Activated CD4-positive, alpha-beta T cell treated with anti-CD3 and anti-CD28 coated beads, Interleukin-2, amount 50 U/mL, for 1 hour (primary cell): ENCODE measurements at regions not wholly inside any gene's neighbourhood (a gene's known extent, or its start where the extent isn't known, plus 50 kb on each side); places are given as distances from the start of the nearest gene placed in this dataset.
"Not testable (repeated sequence)": the region's sequence is repeated elsewhere in the genome, so short reads cannot be mapped to it uniquely, and the experiment has no call there.

Experiments
- DNase-seq: peaks from one replicate; pipeline ENCODE4 v3.0.0-alpha.2; 2020

- no peak for DNase-seq
Measured at GRCh38 chr15:70576696-70577095, 186.7 kb downstream of the UACA start.

- no peak for DNase-seq
Measured at GRCh38 chr15:70576276-70576675, 187.1 kb downstream of the UACA start.

DNA sequence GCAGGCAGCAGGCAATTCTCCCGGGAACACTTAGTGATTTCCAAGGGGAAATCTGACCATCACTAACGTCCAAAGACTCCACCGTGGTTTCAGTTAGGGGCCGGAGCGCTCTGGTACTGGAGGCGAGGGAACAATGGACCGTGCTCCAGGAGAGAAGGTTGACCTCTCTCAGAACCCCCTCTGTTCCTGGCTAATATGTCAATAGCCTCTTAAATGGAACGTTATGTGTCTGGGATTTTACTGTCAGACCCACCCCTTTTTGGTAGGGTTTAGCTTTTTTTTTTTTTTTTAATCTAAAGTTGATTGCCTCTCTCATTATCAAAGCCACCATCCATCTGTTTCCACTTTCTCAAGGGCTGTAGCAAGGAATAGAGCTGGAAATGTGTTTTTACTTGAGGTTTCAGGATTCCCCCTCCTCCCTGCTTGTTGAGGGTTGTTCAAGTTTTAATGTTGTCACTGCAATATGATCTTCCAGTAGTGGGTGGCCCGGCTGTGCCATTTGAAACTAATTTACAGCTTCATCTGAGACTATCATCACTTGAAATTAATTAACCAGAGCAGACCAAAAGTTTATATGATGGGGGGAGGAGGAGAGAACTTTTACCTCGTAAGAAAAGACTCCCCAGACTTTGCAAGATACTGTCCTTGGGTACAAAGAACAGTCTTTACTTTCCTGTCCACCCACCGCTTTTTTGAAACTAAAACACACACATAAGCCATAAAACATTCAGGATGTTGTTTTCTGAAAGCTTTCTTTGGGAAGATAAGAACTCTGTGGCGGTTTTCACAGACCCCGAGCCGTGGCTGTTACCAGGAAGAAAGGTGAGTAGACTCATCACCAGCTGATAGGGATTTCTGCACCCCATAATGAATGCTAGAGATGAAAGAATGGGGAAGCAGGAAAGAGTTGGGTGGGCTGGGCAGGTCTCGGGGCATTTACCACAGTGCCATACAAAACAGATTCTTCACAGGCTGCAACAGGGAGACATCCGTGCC lies 187.8 kb downstream of the UACA start:
- no peak for DNase-seq

- DNase-seq: not testable (repeated sequence)
Measured at GRCh38 chr15:70574325-70574724, 189.0 kb downstream of the UACA start.

DNA sequence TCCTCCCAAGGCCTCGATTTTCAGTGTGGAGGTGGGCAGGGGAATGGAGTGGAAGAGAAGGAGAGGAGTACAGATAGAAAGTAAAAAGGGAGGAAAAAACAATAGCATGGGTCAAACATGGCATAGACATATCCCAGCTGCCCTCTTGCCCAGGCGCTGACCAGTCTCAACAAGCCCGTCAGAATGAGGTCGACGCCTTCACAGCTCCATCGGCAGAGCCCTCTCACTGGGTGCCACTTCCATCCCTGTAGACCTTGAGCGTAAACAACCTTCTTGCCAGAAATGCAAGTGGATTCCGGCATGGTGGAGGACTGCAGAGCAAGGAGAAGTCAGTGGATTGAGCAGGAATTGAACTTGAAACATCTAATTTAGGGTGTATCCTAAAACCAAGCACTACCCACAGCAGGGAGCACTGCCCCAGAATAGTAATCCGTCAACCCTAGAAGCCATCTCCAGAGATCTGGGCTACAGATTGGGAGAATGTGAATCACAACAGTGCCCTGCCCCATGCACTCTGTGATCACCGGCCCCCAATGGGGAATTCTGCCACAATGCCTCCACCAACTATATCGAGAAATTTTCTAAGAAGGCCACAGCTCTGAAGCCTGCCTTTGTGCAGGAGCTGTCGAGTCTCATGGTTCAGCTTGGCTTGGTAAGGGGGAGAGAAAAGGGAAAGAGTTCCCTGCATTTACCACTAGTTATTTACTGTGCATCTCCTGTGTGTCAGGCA lies 190.1 kb downstream of the UACA start:
- no peak for DNase-seq

DNA sequence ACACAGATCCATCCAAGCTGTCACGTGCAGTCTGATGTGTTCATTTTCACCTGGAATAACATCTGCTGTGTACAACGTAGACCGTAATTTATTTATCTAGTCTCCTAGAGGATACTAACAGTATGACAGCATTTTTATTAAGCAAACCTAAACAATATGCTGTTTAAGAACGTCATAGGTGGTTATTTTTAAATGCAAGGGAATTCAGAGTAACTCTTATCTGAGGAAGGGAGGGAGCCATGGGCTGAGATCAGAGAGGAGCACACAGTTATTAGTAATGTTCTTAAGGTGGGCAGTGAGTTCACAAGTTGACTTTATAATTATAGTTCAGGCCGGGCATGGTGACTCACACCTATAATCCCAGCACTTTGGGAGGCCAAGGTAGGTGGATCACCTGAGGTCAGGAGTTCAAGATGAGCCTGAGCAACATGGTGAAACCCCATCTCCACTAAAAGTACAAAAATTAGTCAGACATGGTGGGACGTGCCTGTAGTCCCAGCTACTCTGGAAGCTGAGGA lies 193.6 kb downstream of the UACA start:
- DNase-seq: no peak

DNA sequence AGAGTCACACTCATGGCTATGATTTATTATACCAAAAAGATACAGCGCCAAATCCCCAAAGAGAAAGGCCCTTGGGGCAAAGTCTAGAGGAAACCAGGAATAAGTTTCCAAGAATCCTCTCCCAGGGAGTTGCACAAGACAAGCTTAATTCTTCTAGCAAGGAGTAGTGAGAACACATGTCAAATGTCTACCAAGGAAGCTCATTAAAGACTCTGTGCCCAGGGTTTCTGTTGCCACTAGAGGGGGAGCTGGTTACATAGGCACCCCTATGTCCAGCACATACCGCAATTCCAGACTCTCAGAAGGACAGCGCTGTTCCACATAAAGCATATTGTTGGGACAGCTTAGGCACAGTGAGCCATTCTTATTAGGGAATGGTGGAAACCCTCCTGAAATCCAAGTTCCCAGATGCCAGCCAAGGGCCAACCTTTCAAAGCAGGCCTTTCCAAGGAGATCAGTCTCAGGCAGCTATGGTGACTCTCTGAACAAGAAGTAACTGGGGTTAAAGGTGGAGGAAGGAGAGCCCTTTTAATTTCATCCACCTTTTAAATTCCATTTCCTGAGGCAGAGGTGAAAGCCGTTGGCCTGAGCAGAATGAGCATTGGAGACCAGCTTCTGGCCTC lies 194.2 kb downstream of the UACA start:
- DNase-seq: no peak

DNA sequence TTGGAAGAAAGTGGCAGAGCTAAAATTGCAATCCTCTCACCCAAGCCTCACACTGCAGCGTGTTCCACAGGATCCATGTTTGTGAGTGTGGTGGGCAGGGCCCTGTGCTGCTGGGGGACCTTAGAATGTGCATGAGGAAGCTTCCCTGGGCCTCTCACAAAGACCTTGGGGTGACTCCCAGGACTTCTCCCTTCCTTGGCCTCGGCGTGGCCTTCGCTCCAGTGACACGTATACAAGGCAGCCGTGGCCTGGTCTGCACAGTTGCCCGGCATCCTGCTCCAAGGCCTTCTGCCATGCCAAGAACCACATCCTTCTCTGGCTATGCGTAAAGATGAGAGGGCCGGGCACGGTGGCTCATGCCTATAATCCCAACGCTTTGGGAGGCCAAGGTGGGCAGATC lies 196.4 kb downstream of the UACA start:
- DNase-seq: no peak

- DNase-seq: no peak
Measured at GRCh38 chr15:70566047-70566835, 197.1 kb downstream of the UACA start.

DNA sequence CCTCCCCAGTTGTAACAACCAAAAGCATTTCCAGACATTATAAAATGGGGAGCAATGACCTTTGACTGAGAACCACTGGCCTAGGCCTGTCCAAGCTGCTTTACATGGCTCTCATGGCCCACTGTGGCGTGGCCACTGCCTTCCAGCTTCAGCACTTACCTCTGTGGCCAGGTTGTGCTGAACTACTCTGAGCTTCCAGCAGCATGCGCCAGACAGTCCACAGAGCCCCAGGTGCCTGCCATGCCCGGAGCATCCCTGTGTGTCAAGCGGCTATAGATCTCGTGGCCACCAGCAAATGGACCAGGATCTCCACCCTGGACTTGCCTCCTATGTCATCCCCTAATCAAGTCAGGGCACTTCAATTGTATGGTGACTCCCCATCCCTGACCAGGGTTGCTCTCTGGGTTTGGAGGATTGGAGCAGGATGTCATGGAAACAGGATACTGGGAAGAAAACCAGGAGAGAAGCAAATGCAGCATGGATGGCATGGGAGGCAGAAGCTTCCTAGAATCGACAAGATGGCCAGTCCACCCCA lies 199.7 kb downstream of the UACA start:
- DNase-seq: no peak

DNA sequence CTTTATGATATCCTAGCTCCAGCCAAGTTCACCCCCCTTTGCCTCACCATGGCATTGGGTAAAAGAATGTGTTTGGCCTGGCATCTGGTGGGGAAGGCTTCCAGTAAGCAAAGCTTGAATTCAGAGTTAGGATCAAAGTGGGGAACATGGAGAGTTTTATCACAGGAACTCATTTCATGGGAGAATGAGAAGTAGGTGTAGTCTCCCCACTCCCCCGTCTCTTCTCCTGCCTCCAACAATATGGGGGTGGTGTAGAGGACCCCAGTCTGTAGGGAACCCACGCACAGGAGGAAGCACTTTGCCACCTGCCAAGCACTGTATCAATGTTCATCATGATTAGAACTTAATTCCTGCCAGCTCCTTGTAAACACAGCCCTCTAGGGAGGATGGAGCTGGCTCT lies 200.5 kb downstream of the UACA start:
- DNase-seq: no peak

DNA sequence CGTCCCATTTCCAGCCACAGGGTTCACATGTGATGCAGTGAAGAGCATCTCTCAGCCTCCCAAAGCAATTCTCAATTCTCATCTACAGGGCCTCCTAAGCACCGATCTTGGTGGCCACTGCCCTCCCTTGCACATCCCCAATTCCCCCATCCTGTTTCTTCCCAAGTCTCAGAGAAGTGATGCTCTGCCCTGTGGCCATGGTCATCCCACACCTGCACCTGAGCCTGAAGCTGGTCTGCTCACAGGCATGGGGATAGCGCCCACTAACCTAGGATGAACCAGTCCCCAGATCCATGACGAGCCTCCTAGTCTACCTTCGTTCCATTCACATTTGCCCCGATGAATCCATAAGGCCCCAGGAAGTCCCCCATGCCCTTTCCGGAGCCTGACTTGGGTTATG lies 201.5 kb downstream of the UACA start:
- no peak for DNase-seq

DNA sequence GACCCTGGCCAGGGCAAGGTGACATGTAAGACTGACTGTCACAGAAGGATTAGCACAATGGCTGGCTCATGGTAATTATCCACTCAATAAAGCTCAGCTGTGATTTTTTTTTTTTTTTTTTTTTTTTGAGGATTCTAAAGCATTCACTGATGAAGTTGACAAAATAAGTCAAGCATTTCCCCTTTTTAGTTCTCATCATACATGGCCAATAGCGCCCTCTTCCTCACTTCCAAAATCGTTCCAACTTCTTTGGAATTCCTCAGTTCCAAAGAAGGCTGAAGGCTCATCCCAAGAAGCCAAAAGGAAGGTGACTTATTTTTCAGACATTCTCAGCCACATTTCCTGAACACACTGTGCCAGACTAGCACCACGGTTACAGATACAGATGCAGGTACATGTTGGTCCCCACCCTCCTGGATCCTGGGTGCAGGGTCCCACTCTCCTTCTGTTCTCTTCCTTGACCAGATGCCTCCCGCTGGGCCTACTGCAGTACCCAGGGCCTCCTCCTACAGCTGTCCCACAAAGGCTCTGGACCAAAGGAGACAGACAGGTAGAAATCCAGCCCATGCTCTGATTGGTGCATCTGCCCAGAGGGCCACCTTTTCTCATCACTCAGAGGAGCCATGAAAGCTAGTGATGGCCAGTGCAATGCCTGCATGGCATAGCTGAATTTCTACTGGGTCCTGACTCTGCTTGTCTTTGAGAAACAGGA lies 202.6 kb downstream of the UACA start:
- no peak for DNase-seq

GRCh38 chr15:70559265-70560239 lies 203.8 kb downstream of the UACA start:
- peak; percentile 64 for DNase-seq

DNA sequence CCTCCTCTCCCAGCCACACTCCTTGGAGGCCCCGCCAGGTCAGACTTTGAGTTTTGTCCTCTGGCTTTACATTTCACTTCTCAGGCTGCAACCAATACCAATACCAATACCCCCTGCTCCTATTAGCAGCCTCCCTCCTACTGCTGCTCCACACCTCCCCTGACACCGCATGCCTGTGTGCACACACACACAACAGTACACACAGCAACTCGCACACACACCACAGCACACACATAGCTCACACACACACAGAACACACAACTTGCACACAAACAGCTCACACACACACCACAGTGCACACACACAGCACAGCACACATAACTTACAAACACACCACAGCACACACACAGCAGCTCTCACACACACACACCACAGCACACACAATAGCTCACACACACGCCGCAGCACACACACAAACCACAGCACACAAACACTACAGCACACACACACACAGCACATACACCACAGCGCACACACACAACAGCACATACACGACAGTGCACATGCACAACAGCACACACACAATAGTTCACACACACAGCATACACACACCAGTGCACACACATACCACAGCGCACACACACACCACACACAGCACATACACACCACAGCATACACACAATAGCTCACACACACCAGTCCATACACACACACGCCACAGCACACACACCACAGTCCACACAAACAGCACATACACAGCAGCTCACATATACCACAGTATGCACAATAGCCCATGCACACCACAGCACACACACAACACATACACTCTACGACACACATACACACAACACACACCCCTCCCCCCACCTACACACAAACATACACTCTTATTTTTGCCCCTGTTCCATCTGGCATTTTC lies 204.7 kb downstream of the UACA start:
- DNase-seq: no peak

DNA sequence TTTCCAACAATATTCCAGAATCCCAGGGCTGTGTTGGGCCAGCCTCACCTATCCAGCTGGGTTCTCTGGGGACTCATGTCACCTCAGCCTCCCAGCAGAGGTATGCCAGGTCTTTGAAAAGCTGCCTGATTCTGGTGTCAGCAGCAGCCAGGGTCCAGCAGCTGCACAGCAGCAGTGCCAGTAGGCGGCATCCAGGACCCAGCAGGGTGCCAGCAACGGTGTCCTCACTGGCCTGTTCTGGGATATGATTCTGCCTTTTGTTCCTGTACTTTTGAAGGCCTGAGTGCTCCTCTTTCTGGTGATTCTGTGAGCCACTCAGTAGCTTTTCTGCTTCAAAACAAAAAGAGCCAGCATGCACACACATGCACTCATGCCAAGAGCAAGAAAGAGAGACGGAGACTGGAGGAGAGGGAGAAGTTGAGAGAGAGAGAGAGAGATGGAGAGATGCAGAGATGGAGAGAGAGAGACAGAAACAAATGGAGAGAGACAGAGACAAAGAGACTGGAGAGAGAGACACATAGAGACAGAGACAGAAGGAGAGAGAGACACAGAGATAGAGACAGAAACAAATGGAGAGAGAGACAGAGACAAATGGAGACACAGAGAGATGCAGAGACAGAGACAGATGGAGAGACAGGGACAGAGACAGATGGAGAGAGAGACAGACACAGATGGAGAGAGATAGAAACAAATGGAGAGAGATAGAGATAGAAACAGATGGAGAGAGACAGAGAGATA lies 205.7 kb downstream of the UACA start:
- DNase-seq: no peak

- DNase-seq: no peak
Measured at GRCh38 chr15:70556779-70557178, 206.6 kb downstream of the UACA start.

DNA sequence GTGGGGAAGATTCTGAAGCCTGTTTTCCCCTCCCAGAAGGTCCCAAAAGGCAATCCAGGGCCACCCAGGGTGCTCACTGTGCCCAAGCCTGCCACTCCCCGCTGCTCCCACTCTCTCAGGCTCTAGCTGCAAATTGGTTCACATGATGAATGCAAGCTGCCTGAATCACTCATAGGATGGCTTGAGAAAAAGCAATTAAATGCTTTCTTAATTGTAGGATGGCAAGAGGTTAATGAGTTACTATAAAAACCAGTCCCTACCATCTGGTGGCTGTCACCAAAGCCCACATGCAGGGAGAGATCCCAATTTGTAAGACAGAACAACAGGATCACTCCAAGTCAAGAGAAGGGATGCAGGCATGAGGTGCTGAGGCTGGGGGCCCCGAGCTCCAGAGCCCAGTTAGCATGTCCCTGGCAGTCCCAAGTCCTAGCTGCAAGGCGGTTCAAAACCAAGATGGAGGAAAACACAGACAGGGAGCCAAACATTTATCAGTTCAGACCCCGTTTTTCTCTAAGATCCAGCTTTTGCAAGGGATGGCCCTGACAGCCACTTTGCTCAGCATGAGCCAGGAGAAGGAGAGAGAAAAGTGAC lies 207.1 kb downstream of the UACA start:
- DNase-seq: no peak
